ENCODE measurements at regions not wholly inside any gene's neighbourhood (a gene's known extent, or its start where the extent isn't known, plus 50 kb on each side); places are given as distances from the start of the nearest gene placed in this dataset.

DNA sequence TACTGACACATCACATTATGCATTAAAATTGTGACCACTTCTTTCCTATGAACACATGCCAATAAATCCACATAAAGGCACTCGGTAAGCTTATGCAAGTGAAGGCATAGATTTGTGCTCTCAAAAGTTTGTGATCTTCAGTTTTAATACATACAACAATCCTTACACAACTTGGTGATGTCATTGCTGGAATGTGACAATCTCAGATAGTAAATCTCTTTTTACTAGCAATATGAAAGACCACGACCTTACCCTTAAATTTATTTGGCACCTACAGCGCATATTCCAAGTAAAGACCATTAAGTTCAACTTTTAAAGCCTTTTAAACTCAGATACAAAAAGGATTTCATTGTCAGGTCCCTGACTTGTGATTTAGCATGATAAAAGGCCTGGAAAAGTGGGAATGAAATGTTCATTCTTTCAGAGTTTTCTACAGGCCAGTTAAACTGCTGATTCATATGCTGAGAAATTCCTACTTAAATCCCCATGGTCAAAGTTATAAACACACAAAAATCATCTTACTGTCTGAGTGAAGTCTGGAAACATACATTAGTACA is 157.4 kb downstream of the SIPA1L2 start:
- H3K27ac ChIP-seq: peak overlapping the region in 1 of 2 donors; percentile 43
- H3K4me3 ChIP-seq: no peak overlapping the region
- H3K27me3 ChIP-seq: no peaks in the 10 kb centered on the region
- H3K9me3 ChIP-seq: no peaks in the 10 kb centered on the region
- DNase-seq: no peak
- TF ChIP-seq, protein P1, sequence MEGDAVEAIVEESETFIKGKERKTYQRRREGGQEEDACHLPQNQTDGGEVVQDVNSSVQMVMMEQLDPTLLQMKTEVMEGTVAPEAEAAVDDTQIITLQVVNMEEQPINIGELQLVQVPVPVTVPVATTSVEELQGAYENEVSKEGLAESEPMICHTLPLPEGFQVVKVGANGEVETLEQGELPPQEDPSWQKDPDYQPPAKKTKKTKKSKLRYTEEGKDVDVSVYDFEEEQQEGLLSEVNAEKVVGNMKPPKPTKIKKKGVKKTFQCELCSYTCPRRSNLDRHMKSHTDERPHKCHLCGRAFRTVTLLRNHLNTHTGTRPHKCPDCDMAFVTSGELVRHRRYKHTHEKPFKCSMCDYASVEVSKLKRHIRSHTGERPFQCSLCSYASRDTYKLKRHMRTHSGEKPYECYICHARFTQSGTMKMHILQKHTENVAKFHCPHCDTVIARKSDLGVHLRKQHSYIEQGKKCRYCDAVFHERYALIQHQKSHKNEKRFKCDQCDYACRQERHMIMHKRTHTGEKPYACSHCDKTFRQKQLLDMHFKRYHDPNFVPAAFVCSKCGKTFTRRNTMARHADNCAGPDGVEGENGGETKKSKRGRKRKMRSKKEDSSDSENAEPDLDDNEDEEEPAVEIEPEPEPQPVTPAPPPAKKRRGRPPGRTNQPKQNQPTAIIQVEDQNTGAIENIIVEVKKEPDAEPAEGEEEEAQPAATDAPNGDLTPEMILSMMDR (IDR thresholded peaks at IDR 0.05): no peak
- peaks cover 0 to 24% (median 2%) of the 10 kb centered on the region in 4 donors for H3K4me1 ChIP-seq
- no peaks in the 10 kb centered on the region for H3K36me3 ChIP-seq
- intact Hi-C loops (cut with DNase I; ENCODE audit: low total_unique reads): loop anchor here (5.0 kb wide), 1 partner anchor 1325 kb away; no protein-coding TSS in a partner anchor

GRCh38 chr1:232471250-232471649 is 158.7 kb downstream of the SIPA1L2 start:
- no peak for DNase-seq
- H3K9me3 ChIP-seq: no peaks in the 10 kb centered on the region
- intact Hi-C loops (cut with DNase I; ENCODE audit: low total_unique reads): loop anchor here (5.0 kb wide), 1 partner anchor 1324 kb away; no protein-coding TSS in a partner anchor

GRCh38 chr1:232470711-232471110 is 159.2 kb downstream of the SIPA1L2 start:
- H3K4me3 ChIP-seq: no peak overlapping the region
- intact Hi-C loops (cut with DNase I; ENCODE audit: low total_unique reads): loop anchor here (5.0 kb wide), 1 partner anchor 1323 kb away; no protein-coding TSS in a partner anchor
- H3K36me3 ChIP-seq: no peaks in the 10 kb centered on the region
- no peaks in the 10 kb centered on the region for H3K9me3 ChIP-seq
- no peak for DNase-seq
- H3K27ac ChIP-seq: no peak overlapping the region
- H3K27me3 ChIP-seq: no peaks in the 10 kb centered on the region
- peaks cover 0 to 18% (median 0%) of the 10 kb centered on the region in 4 donors for H3K4me1 ChIP-seq
- TF ChIP-seq, protein P1 (IDR thresholded peaks at IDR 0.05): no peak

More at GRCh38 chr1:232471250-232471649, 158.7 kb downstream of the SIPA1L2 start:
- H3K27me3 ChIP-seq: no peaks in the 10 kb centered on the region
- TF ChIP-seq, protein P1 (IDR thresholded peaks at IDR 0.05): no peak
- no peaks in the 10 kb centered on the region for H3K36me3 ChIP-seq
- no peak overlapping the region for H3K4me3 ChIP-seq
- H3K27ac ChIP-seq: no peak overlapping the region
- H3K4me1 ChIP-seq: peaks cover 0 to 18% (median 0%) of the 10 kb centered on the region in 4 donors

DNA sequence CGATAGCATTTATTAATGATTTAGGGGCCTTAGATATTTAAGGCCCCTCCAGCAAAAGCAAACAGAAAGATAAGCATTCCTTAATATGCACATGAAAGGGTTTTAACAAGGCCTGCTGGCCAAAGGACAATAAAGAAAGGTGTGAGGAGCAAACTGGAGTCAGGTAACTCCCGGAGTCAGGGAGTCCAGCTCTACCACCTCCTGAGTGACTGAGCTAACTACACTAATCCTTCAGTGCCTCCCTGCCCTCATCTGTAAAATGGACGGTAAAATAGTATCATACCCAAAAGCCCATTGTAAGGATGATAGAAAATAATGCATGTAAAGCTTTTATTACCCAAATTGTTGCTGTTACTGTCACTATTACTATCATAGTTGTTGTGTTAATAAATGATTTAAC is 161.7 kb downstream of the SIPA1L2 start:
- H3K4me1 ChIP-seq: peaks cover 0 to 12% (median 0%) of the 10 kb centered on the region in 4 donors
- TF ChIP-seq, protein P1 (IDR thresholded peaks at IDR 0.05): no peak
- H3K27me3 ChIP-seq: no peaks in the 10 kb centered on the region
- no peak overlapping the region for H3K27ac ChIP-seq
- H3K4me3 ChIP-seq: no peak overlapping the region
- no peaks in the 10 kb centered on the region for H3K9me3 ChIP-seq
- no peak for DNase-seq
- H3K36me3 ChIP-seq: peaks cover 0 to 9% (median 6%) of the 10 kb centered on the region in 3 donors
- intact Hi-C loops (cut with DNase I; ENCODE audit: low total_unique reads): no loop called here

DNA sequence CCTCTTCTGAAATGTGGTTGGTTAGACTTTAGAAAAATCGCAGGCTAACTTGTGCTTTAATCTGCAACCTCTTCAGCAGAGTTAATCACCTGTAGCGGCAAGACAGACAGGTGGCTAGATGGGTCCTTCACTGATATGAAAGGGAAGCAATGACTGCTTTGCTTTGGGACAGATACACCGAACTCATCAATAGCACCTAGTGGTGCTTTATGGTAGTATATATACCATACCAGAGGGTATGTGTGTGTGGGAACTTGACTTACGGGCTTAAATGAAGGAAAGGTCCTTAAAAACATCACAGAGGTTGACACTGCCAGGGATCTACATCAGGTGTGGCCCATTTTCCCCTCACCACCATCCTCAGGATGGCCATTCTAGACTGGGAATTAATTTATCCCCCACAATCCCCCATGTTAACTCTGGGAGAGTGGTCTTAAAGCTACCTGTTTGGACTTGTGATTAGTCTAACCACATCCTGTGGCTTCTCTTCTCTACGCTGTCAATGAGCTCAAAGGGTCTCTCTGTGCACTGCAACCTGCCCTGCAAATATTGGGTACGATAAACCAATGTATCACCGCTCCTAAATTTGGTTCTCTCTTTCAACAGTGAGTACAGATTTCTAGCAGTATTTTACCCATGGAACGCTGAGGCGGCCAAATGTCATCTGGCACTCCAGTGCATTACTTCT is 162.7 kb downstream of the SIPA1L2 start:
- intact Hi-C loops (cut with DNase I; ENCODE audit: low total_unique reads): no loop called here
- no peak overlapping the region for H3K27ac ChIP-seq
- no peak for DNase-seq
- H3K4me3 ChIP-seq: no peak overlapping the region
- no peaks in the 10 kb centered on the region for H3K9me3 ChIP-seq
- peaks cover 0 to 2% (median 0%) of the 10 kb centered on the region in 4 donors for H3K4me1 ChIP-seq
- TF ChIP-seq, protein P1 (IDR thresholded peaks at IDR 0.05): no peak
- peaks cover 0 to 9% (median 6%) of the 10 kb centered on the region in 3 donors for H3K36me3 ChIP-seq
- no peaks in the 10 kb centered on the region for H3K27me3 ChIP-seq

Measured in tibial artery (tissue), 4 donors.